Left ventricle myocardium inferior (tissue), 1 donor: ENCODE measurements at regions not wholly inside any gene's neighbourhood (a gene's known extent, or its start where the extent isn't known, plus 50 kb on each side); places are given as distances from the start of the nearest gene placed in this dataset.

ENCODE experiments used
- DNase-seq: peaks from one replicate; pipeline ENCODE4 v3.0.0-alpha.2; 2020
- H3K27ac ChIP-seq: fragments of 200-600 bp; replicated peaks from 2 replicates; pipeline ENCODE4 v1.8.0; 2021
- H3K27me3 ChIP-seq: fragments of 200-600 bp; 2 replicates; pipeline ENCODE4 v1.8.0; 2021; ENCODE audit warnings: low read depth
- H3K36me3 ChIP-seq: fragments of 200-600 bp; 2 replicates; pipeline ENCODE4 v1.8.0; 2021
- H3K4me1 ChIP-seq: fragments of 200-600 bp; 2 replicates; pipeline ENCODE4 v1.8.0; 2021
- H3K4me3 ChIP-seq: fragments of 200-600 bp; 2 replicates; pipeline ENCODE4 v1.8.0; 2021; ENCODE audit warnings: mild to moderate bottlenecking, moderate library complexity
- H3K9me3 ChIP-seq: fragments of 200-600 bp; replicated peaks from 2 replicates; pipeline ENCODE4 v1.8.0; 2021
- CTCF ChIP-seq: fragments of 200-600 bp; IDR thresholded peaks from 2 replicates; pipeline ENCODE4 v1.8.0; 2021; ENCODE audit warnings: antibody characterized with exemption, mild to moderate bottlenecking, borderline replicate concordance
- intact Hi-C: fragments of 100-400 bp; cut with micrococcal nuclease; formaldehyde crosslinking; loops from one replicate; pipeline ENCODE4 v1.11.0; 2022
- donor health status: DM: no; HTN: yes; CAD: no; lungs with severe emphysema.

GRCh38 chr3:30945291-30945690, 50.8 kb upstream of the GADL1 start:
- DNase-seq, result no peak
- H3K4me1 ChIP-seq, result no peaks in the 10 kb centered on the region
- no peak overlapping the region for H3K4me3 ChIP-seq
- no peak for TF ChIP-seq CTCF
- H3K27me3 ChIP-seq, result peaks cover 4% of the 10 kb centered on the region
- no peak overlapping the region for H3K27ac ChIP-seq
- H3K9me3 ChIP-seq, result no peaks in the 10 kb centered on the region
- no peaks in the 10 kb centered on the region for H3K36me3 ChIP-seq
- intact Hi-C loops, result no loop called here

- Histone ChIP-seq H3K9me3 (no peaks in the 10 kb centered on the region), H3K27ac (no peak overlapping the region), H3K27me3 (peaks cover 4% of the 10 kb centered on the region), H3K4me1 (no peaks in the 10 kb centered on the region), H3K36me3 (no peaks in the 10 kb centered on the region), H3K4me3 (no peak overlapping the region)
- TF ChIP-seq CTCF, result no peak
- intact Hi-C loops, result no loop called here
- no peak for DNase-seq
These were observed 54.0 kb upstream of the GADL1 start for GRCh38 chr3:30948426-30948825.

GRCh38 chr3:30951826-30952225, 57.4 kb upstream of the GADL1 start:
- H3K36me3 ChIP-seq, result no peaks in the 10 kb centered on the region
- no peak for DNase-seq
- H3K4me1 ChIP-seq, result no peaks in the 10 kb centered on the region
- no peaks in the 10 kb centered on the region for H3K27me3 ChIP-seq
- no peak for TF ChIP-seq CTCF
- no peaks in the 10 kb centered on the region for H3K9me3 ChIP-seq
- no peak overlapping the region for H3K27ac ChIP-seq
- intact Hi-C loops, result no loop called here
- H3K4me3 ChIP-seq, result no peak overlapping the region

- Histone ChIP-seq H3K4me3 (no peak overlapping the region), H3K27me3 (no peaks in the 10 kb centered on the region), H3K27ac (no peak overlapping the region), H3K36me3 (no peaks in the 10 kb centered on the region), H3K9me3 (peaks cover 1% of the 10 kb centered on the region), H3K4me1 (no peaks in the 10 kb centered on the region)
- no peak for TF ChIP-seq CTCF
- intact Hi-C loops, result no loop called here
- no peak for DNase-seq
These were observed 58.3 kb upstream of the GADL1 start for GRCh38 chr3:30952786-30953185.

GRCh38 chr3:30954426-30954825, 60.0 kb upstream of the GADL1 start:
- H3K9me3 ChIP-seq, result peaks cover 16% of the 10 kb centered on the region
- no peak for DNase-seq
- no peaks in the 10 kb centered on the region for H3K27me3 ChIP-seq
- no peaks in the 10 kb centered on the region for H3K4me1 ChIP-seq
- no peak for TF ChIP-seq CTCF
- no peak overlapping the region for H3K4me3 ChIP-seq
- no peaks in the 10 kb centered on the region for H3K36me3 ChIP-seq
- H3K27ac ChIP-seq, result no peak overlapping the region
- intact Hi-C loops, result no loop called here

- H3K27me3 ChIP-seq, result peaks cover 19% of the 10 kb centered on the region
- H3K4me3 ChIP-seq, result no peak overlapping the region
- TF ChIP-seq CTCF, result no peak
- peaks cover 16% of the 10 kb centered on the region for H3K9me3 ChIP-seq
- no peaks in the 10 kb centered on the region for H3K4me1 ChIP-seq
- H3K36me3 ChIP-seq, result no peaks in the 10 kb centered on the region
- intact Hi-C loops, result no loop called here
- H3K27ac ChIP-seq, result no peak overlapping the region
- DNase-seq, result no peak
These were observed 67.6 kb upstream of the GADL1 start for GRCh38 chr3:30962084-30962483.
